ENCODE measurements at regions not wholly inside any gene's neighbourhood (a gene's known extent, or its start where the extent isn't known, plus 50 kb on each side); places are given as distances from the start of the nearest gene placed in this dataset.

DNA sequence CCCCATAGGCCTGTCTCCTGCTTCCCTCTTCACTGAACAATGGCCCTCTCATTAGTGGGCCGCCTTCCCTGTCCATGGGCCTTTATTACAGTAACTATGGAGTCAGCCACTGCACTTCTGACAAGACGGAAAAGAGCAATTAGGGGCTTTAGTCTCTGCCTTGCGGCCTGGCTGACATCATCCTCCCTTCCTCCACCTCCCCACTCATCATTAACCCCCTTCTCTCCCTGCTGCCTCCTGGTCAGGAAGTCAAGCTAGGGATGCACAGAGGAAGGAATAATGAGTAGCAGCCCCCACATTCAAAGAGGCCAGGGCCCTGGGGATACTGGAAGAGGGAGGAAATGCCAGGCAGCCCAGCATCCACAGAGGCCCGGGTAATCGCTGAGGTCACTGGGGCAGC is 101.6 kb upstream of the PLXNA4 start:
- no peak overlapping the region for H3K27ac ChIP-seq
- H3K4me3 ChIP-seq: no peak overlapping the region

DNA sequence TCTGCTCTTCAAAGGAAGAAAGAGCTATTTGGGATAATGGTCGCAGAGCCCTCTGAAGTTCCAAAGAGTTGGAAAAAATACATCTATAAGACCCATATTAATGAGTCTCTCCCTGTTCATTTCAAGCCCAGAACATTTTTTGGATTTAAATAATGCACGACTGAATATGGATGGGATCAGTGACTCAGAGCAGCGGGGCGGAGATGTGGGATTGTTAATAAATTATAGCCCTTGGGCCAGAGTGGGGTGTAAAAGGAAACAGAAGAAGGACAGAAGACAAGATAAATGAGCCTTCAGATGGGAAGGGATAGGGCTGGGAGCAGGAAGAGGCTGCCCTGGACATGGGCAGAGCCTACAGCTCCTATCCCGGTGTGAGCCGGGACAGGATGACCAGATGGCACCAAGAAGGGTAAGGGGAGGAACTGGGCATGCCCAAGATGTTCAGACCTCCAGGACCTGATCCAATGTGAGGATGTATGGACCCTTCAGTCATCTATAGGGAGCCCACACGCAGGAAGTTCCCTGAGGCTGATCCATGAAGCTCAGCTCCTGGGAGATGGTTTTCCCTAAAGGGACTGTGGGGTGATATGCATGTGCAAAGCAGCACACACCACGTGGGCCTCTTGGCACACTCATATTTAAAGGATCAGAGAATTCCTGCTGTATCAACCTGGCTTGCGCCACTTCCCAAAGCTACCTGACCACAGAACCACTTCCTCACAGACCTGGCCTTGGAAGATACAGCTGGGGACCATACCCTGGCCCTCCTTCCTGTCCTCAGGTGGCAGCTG is 96.1 kb upstream of the PLXNA4 start:
- Histone ChIP-seq H3K27ac (no peak overlapping the region), H3K4me3 (no peak overlapping the region)

DNA sequence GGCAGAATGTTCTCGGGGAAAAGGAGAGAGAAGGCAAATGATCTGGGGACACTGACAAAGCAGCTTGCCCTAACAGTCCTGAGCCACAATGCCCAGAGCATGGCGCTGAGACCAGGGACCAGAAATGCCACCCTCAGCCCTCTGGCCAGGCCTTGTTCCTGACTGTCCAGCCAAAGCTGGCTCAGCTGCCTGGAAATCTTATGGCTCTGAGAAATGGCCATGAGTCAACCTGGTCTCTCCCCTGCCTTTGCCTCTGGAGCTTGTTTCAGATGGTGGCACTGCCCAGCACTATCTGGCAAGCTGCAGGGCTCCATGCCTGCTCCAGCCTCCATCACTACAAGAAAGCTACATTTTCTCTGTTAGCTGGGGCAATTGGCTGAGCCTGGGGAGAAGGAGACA is 90.5 kb upstream of the PLXNA4 start:
- H3K27ac ChIP-seq: peak overlapping the region in 1 of 21 experiments; percentile 7
- no peak overlapping the region for H3K4me3 ChIP-seq

DNA sequence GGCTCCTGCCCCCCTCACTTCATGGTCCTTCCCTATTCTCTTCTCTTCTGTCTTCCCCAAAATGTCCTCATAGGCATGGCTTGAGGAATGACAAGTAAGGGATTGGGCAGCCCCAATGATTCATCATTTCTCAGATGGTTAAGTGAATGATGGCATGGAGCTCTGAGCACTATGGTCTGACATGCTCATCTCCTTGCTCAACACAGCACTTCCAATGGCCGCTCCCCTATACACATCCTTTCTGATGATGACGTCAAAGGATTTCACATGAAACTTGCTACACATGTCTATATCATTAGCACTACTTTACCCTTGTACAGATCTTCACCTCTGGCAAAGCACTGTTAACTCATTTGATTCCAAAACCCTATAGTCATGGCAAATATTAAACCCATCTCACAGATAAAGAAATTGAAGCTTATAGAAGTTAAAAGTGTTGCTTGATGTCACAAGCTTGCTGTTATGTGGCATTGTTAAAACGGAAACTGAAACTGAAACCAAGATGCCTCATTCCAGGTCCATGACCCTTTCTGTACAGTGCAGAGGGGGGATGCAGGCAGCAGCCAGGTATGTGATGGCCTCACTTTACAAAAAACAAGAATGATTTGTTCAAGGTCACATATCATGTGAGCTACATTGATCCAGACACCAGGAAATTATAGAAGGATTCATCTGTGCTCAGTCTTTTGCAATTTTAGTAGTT is 90.0 kb upstream of the PLXNA4 start:
- Histone ChIP-seq H3K27ac (peak overlapping the region in 1 of 21 experiments; percentile 7), H3K4me3 (no peak overlapping the region)

DNA sequence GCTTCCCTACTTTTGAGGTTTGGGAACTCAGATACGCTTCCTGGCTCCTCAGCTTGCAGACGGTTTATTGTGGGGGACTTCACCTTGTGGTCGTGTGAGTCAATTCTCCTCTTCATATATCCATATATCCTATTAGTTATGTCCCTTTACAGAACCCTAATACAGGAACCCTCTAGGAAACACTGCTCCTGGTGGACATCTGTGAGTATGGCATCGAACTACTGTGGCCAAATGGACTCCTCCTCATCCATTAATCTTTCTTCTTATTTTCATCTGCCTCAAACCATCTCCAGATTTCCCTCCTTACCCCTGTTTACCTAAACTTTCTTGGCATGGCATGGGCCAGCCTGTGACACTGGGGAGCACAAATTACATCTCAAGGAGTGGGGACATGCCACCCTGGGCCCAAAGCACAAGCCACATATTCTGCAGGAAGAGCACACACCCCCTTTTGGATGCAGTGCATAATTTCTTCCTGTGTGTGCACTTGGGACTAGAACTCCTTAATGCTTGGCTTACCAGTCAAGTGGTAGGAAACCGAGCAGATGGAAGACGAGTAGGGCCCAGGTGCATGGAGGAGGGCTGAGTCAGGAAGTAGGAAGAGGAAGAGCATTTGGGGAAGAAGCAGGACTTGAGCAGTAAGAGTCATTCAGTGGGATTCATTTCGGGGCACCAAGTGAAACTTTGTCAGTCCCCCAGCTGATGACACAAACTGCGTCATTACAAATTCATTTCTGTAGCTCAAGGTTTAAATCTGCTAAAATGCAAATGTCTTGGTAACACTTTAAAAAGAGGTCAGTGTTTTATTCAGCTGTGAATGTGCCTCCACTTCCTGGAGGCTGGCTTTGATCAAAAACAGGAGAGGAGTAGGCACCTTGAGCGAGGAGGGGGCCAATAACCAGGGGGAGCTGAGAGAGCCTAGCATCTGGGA is 80.8 kb upstream of the PLXNA4 start:
- H3K27ac ChIP-seq: no peak overlapping the region
- H3K4me3 ChIP-seq: no peak overlapping the region

DNA sequence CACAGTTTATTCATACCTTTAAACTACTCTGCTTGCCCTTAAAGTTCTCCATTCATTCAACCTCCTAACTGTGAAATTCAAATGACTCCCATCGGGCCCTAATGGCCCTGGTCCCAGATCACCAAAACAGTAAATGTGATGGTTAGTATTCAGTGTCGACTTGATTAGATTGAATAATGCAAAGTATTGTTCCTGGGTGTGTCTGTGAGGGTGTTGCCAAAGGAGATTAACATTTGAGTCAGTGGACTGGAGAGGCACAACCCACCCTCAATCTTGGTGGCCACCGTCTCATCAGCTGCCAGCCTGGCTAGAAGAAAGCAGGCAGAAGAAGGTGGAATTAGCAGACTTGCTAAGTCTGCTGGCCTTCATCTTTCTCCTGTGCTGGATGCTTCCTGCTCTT is 80.1 kb upstream of the PLXNA4 start:
- Histone ChIP-seq H3K27ac (no peak overlapping the region), H3K4me3 (no peak overlapping the region)

DNA sequence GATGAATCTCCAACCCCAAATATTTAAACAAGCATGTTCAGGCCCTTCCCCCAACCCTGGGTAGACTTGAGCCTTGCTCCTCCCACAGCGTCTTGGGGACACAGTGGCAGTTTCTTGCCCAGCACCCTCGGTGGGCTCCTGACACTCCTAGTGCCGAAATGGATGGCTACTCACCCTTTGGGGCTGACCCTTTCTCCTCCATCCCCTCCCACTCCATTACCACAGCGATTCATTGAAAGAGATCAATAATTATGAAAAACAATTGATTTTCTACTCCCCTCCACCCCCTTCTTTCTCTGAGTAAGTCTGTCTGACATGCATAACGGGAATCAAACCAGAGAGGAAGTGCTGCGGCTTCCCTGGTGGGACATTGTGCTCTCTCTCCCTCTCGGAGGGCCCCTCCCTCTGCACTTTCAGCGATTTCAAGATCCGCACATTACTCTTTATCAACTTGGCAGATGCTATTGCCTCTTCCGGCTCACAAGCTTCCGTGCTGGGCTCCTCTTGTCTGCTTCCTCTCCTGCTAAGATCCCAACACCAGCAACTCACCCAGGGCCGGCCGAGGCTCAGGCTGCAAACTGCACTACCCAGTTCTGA is 79.0 kb upstream of the PLXNA4 start:
- Histone ChIP-seq H3K27ac (peak overlapping the region in 7 of 21 experiments; percentile 7 to 73 (median 40)), H3K4me3 (no peak overlapping the region)

DNA sequence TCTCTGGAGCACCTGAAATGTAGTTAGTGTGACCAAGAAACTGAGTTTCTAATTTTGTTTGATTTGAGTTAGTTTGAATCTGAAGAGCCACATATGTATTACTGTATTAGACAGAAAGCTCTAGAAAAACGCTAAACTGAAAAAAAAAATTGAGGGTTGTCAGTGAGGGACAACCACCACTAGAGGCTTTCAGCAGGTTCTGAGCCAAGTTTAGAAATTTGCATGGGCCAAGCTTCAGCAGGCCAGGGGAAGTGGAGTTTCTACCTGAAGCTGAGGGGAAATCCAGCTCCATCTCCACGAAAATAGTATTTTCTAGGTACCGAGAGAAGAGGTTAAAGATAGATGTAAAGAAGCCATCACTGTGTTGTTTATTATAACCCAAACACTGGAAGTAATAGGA is 77.9 kb upstream of the PLXNA4 start:
- Histone ChIP-seq H3K27ac (peak overlapping the region in 1 of 21 experiments; percentile 35), H3K4me3 (no peak overlapping the region)

DNA sequence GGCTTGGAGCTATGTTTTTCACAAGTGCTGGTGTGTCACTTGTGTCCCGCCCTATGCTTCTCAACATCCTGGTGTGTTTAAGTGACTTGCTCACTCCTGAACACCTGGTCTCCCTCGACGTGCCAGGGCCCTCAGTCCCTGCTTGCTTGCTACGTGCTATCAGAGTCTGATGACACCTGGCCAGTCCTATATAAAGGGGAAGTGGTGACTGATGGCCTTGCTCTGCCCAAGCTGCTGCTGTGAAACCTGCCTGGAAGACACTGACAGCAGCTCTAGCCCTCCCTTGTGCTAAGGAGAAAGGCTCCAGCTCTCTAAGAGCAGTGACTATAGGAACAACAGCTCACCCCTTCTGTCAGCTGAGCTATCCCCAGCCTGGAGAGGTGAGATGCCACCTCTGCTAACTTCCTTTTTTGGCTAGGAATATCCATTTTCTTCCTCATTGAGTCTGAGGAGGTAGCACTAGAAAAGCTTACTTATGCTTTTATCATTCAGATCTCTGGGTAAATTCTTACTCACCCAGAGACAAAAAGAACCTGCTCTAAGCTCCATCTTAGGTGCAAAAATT is 77.2 kb upstream of the PLXNA4 start:
- no peak overlapping the region for H3K4me3 ChIP-seq
- H3K27ac ChIP-seq: peak overlapping the region in 1 of 21 experiments; percentile 35

DNA sequence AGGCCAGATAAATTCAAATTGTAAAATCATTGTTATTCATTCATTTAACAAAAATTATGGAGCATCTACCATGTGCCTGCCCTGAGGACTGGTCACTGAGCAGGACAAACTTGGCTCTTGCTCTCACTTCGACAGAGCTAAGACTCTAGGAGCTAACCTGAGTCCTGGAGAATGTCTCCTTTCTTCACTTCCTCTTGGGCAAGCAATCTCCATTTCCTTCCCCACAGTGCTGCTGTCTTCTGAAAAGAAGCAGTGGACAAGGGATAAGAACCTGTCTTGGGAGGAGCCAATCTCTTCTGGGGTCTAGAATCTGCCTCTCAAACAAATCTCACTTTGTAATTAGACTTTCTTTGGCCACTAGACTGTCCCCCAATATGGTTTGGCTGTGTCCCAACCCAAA is 76.2 kb upstream of the PLXNA4 start:
- no peak overlapping the region for H3K27ac ChIP-seq
- H3K4me3 ChIP-seq: no peak overlapping the region

DNA sequence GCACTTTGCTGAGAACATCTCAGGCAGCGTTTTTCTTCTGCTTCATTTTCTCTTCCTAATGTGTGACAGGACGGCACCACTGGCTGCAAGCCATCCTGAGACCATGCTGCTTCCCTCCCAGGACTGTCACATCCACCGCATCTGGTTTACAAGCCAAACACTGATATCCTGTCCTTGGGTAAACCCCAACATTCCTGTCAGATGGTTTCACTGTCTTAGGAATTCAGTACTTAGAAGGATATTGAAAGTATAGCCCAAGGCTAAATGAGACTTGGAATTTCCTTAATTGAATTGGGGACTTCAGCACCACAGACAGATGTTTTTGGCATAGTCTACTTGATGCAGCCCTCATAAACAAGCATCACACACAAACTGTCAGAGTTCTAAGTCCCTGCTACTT is 74.2 kb upstream of the PLXNA4 start:
- H3K4me3 ChIP-seq: no peak overlapping the region
- no peak overlapping the region for H3K27ac ChIP-seq

DNA sequence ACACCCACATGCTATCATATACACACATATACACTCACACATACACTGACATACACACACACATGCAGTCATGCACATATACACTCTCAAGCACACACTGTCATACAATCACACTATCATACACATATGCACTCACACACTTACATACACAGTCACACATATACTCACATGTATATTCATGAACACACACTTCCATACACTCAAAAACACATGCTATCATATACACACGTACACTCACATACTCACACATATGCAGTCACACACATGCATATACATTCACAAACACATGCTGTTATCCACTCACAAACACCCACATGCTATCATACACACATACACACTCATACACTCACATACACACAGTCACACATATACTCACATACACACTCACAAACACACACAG is 71.0 kb upstream of the PLXNA4 start:
- Histone ChIP-seq H3K4me3 (no peak overlapping the region), H3K27ac (no peak overlapping the region)

DNA sequence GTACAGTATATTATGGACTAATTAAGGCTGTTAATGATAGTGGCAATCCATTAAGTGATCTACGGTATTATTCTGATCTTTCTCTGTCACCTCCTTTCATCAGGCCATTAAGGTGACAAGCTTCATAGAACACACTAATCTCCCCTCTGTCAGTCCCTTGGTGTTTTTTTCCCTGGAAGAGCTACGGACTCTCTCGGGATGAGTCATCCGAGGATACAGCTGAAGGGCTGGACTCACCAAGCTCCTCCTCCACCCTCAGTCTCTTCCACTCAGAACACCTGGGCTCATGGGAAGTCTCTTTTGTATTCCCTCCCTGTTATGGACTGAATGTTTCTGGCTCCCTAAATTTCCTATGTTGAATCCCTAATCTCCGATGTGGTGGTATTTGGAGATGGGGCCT is 69.8 kb upstream of the PLXNA4 start:
- H3K4me3 ChIP-seq: no peak overlapping the region

DNA sequence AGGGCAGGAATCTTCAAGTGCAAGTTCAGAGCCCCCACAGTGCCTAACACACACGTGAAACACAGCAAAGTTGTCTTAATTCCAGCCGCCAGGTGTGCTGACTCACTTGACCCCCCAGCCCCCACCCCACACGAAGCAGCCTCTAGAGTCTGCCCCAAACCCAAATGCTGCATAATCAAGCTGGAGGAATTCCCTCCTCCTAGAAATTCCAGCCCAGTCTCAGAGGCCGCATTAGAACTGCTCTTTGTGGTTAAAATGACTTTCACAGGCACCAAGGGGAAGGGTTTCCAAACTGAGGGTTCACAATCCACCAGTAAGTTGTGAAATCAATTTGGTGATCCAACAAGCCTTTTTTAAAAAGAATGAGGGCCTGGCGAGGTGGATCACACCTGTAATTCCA is 67.0 kb upstream of the PLXNA4 start:
- Histone ChIP-seq H3K27ac (no peak overlapping the region), H3K4me3 (no peak overlapping the region)

More for the DNA sequence above, 69.8 kb upstream of the PLXNA4 start:
- H3K27ac ChIP-seq: no peak overlapping the region

DNA sequence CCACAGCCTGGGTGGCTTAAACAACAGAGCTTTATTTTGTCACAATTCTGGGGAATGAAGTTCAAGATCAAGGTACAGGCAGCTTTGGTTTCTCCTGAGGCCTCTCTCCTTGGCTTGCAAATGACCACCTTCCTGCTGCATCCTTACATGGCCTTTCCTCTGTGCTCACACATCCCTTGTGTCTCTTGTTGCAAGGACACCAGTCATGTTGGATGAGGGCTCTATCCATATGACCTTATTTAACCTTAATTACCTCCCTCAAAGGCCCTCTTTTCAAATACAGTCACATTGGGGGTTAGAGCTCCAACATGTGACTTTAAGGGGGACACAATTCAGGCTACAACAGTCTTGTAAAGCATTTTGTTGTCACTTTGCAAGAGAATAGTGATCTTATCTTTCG is 65.0 kb upstream of the PLXNA4 start:
- no peak overlapping the region for H3K4me3 ChIP-seq
- H3K27ac ChIP-seq: no peak overlapping the region

DNA sequence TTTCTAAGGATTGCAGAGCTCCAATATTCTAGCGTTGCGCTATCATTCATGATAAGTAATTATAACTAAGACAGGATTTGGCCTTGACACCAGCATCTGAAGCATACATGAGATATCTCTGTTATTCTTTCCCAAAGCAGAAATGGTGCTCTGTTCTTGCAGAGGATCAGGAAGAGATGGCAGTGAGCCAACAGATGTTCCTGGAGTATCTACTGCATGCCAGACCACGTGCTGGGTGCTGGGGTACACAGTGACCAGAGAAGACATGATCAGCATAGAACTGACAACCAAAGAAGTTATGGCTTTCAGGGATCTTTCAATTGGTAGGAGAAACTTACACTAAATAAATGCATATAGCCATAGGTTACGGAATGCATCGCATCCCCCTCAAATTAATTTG is 63.7 kb upstream of the PLXNA4 start:
- Histone ChIP-seq H3K4me3 (no peak overlapping the region), H3K27ac (no peak overlapping the region)

DNA sequence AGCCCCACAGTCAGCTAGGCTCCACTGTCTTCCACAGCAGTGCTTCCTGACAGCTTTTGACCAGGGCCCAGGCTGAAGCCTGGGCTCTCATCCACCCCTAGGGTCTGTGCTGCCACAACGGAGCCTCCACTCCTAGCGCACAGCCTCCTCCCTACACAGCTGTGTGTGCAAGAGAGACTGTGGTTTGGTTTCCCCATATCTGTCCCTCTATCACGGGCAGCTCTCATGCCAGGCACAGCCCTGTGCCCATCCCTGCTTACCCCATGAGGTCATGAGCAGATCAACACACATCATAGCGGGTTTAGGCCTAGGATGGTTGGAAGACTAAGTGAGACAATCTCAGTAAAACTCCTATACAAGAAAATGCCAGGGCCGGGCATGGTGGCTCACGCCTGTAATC is 61.7 kb upstream of the PLXNA4 start:
- Histone ChIP-seq H3K4me3 (no peak overlapping the region), H3K27ac (no peak overlapping the region)

DNA sequence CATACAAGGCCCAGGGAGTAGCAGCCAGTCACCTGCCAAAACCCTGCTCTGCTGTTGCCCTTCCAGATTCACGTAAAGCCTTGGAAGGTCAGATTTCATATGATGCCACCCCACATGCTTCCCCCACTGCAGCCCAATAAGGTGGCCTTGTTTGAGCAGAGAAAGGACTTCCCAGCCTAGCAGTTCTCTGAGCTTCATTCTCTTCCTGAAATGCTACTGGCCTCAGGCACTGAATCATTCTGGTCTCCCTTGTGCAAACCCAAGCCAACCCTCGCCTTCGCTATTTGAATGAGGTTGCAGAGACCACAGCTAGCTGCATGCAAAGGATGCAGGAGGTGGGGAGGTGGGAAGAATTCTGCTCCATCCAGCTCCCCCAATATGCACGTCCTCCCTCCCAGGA is 60.3 kb upstream of the PLXNA4 start:
- Histone ChIP-seq H3K4me3 (no peak overlapping the region), H3K27ac (no peak overlapping the region)

DNA sequence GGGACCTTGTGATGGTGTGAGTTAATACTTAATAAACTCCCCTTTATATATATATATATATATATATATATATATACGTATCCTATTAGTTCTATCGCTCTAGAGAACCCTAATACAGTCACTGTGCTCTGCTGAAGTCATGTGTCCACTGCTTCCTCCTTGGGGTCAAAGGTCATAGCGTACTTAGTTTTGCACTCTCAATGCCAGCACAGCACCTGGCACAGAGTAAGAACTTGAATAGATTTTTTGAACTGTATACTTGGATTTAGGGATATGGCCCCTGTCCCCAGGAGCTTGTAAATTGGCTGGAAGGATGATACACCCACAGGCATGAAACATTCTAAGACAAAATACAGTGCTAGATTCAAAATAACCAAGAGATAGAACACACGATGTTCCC is 58.9 kb upstream of the PLXNA4 start:
- Histone ChIP-seq H3K27ac (no peak overlapping the region), H3K4me3 (no peak overlapping the region)

DNA sequence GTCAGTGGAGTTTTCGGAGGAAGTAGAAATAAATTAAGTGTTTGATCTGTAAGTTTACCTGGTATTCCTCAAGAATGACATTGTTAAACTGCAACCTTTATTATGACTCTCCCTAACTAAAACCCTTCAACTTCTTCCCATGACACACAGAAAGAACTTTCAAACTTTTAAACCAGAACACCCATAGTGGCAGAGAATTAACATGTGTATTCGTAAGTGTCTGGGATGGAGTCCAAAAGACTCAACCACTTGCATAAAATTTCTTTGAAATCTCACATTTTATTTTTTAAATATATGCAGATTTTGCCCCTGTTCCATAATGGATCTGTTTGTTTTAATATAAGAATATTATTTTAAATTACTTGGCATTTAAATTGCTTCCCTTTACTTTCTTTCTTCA is 54.6 kb upstream of the PLXNA4 start:
- Histone ChIP-seq H3K4me3 (no peak overlapping the region), H3K27ac (no peak overlapping the region)

Data from skin epidermis (tissue), 12 donors.